ENCODE measurements at regions not wholly inside any gene's neighbourhood (a gene's known extent, or its start where the extent isn't known, plus 50 kb on each side); places are given as distances from the start of the nearest gene placed in this dataset.

DNA sequence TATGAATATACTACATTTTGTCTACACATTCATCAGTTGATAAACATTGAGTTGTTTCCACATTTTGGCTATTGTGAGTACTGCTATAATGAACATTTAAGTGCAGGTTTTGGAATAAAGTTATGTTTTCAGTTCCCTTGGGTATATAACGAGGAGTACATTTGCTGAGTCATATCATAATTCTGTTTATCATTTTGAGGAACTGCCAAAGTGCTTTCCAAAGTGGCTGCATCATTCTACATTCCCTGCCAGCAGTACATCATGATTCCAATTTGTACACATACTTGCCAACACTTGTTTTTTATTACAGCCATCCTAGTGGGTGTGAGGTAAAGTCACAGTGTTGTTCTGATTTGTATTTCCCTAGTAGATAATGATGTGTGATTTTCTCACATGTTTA, 1458.6 kb upstream of the TENM4 start:
- DNase-seq: no peak

DNA sequence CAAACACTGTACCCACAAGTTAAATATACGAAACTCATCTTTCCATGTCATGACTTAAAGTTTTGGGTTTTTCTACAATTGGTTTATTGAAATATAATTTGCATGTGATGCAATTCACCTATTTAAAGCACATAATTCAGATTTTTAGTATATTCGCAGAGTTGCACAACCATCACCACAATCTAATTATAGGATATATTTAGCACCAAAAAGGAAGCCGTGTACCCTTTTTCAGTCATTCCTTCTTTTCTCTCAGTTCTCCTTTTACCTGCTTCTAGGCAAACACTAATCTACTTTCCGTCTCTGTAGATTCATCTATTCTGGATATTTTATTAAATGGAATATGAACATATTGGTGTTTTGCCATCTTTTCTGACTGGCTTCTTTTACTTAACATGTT, 1458.1 kb upstream of the TENM4 start:
- no peak for DNase-seq

DNA sequence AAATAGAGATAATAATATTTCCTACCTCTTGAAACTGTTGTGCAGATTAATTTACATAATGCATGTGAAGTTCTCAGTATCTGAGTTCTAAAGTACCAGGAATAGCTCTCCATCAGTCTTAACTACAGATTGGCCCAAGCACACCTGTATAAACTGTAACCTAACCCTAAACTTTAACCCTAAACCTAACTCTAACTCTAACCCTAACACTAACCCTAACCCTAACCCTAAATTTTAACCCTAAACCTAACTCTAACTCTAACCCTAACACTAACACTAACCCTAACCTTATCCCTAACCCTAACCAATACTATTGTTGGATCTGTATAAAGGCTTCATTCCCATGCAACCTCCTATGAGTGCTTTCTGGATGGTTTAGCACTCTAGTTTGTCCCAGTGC, 1445.9 kb upstream of the TENM4 start:
- DNase-seq: no peak

DNA sequence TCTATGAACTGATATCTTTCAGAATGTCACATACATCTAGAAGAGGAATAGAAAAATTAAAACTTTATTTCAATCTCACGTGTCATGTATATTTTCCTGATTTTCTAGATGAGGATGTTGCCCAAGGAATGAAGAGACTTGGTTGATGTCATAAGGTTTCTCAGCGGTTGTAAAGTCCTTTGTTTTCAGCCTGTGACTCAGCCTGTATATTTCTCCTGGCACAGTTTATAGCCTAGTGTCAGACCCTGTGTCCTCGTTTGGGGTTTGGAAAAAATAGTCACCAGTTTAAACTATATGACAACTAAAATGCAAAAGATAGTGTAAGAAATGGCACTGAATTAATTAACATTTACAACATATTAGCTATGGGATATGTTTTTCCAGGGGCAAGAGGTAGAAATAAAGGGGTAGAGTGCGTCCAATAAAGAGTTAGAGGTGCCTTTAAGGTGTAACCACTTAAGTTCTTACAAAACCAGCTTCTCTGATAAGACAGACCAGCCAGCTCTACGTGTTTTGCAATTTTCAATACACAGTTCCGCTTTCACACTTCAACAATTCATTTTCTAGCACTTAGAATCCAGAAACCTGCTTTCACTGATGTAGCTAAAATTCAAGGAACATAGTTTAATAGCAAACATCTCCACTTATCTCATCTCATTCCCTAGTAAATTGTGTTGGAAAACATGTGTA, 1432.6 kb upstream of the TENM4 start:
- DNase-seq: no peak

DNA sequence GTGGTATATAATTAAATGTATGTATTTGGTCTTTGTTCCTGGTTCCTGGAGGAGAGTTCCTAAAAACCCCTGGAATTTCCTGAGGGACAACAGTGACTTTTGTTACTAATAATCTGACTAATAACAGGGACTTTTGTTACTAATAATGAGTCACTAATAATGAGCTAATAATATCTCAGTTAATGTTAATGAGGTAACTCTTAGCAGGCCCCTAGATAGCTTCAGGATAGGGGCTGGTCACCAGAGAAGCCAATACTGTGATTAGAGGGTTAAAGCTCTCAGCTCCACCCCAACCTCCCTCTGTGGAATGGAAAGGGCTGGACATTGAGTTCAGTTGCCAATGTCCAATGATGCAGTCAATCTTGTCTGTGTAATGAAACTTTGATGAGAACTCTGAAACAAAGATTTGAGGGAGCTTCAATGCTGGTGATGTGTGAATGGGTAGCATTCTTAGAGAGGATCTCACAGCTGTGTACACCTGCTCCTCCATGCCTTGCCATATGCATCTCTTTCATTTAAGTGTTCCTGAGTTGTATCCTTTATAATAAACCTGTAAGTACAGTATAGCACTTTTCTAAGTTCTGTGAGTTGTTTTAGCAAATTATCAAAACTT, 1431.4 kb upstream of the TENM4 start:
- DNase-seq: no peak

DNA sequence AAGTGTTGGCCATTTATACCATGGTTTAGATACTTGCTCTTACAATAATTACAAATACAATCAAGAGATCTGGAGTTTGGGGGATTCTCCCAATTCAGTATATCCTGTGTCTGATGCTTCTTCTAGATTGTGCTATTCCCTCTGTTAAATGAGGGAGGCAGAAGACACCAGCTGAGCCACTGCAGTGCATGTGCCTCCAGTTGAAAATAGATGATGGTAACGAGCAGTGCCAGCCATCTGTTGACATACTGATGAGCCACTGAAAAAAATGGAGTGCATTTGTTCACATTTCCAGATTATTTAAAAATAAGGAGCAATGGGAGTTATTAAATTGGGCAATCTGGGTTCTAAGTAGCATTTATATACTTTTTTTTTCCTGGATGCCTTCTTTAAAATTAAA, 1428.0 kb upstream of the TENM4 start:
- no peak for DNase-seq

DNA sequence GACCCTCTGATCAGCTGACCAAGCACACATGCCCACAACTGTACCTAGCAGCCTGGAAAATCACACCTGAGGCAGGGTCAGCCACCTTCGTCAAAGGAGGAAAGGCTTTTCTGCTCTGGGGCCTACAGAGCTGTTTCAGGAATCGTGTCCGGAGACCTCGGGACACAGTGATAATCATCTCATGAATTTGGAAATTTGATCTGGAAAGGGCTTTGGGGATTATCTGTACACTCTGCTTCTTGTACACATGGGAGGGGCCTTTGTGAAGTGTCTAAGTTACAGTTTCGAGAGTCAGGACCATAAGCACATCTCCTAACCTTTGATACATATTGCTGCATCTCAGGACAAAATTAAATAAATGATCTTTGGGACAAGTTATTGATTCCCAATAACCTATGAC, 1421.2 kb upstream of the TENM4 start:
- no peak for DNase-seq

DNA sequence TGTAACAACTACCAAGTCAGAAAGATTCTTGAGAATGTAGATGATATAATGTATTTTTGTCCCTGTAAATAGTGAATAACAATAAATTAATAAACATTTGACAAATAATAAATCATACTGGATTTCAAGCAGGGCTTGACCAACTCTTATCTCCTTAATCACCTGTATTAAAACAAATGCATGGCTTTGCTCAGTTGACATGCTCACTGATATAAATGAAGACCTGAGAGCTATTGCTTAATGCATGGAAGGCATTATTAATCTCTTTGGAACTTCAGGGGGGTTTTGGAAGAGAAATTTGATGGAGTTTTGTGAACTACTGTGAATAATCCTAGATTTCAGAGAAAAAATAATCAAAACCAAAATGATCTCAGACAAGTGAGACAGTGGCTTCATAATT, 1420.4 kb upstream of the TENM4 start:
- DNase-seq: no peak

DNA sequence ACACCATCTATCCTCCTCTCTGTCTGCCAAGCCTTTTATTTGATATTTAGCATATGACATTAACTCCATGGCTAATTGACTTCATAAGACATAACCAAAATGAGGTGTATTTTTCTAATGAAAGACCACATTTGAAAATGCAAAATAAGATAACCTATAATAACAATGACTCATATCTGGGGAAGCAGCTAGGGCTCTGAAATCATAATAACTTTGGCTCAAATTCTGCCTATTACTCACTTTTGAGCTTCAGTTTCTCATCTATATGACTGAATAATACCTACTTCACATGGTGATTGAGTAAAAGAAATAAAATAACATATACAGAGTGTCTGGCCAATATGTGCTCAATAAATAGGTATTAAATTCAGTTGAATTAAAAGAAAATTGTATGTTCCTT, 1419.8 kb upstream of the TENM4 start:
- DNase-seq: no peak

DNA sequence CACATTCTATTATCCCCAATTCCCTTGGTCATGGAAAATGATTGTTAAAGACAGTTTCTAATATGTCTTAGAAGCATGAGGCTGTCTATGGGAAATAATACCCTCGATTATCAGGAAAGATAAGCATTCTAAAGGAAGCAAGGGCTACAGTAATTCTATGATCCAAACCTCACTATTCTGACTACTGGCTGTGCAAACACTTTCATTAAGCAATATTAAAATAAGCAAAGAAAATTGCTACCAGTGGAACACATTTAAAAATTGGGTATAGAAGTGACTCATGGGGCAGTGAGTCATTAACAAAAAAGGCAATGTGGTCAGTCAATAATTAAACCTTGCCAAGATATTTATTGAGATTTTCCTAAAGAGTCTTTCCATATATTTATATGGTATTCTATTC, 1415.2 kb upstream of the TENM4 start:
- DNase-seq: no peak

DNA sequence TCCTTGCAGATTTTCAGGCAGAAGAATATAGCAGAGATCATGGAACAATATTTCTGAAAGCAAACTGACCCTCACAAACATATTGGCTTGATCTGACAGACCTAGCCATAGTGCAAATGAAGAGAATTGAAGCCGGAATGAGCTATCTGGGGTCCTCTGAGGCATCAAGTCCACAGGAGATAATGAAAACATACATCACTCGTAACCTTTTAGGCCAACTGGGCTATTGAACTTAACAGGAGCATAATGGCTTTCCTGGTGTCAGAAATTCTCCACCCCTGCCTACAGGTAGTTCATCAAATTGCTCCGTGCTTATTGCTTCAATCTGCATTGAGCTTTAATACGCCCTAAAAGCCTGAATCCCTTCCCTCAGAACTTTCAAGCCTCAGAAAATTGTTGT, 1414.6 kb upstream of the TENM4 start:
- no peak for DNase-seq

DNA sequence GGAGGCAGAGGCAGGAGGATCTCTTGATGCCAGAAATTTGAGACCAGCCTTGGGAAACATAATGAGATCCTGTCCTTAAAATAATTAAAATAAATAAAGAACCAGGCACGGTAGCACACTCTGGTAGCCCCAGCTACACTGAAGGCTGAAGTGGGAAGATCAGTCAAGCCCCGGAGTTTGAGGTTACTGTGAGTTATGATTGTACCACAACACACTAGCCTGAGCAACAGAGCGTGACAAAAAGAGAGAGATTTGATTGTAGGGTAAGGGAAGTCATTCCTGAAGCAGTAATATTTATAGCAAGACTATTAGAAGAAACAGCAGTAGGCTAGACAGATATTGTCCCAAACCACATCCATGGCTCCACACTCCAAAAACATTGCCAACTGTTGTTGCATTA, 1408.4 kb upstream of the TENM4 start:
- no peak for DNase-seq

DNA sequence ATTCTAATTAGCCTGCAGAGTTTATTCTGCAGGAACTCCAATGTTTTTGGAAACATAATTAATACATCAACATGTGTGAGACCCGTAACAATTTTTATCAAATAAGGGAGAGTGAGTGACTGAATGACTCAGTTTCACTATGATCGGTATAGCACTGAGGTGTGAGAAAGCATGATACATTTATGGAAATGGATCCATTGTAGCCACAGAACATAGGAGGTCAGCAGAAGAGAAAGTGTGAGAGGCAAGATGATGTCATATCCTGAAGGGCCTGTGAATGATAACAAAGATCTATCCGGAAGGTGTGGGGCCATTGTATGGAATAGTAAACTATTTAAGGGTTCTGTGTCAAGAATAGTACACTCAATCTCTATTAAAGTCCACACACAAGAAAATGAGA, 1406.1 kb upstream of the TENM4 start:
- no peak for DNase-seq

DNA sequence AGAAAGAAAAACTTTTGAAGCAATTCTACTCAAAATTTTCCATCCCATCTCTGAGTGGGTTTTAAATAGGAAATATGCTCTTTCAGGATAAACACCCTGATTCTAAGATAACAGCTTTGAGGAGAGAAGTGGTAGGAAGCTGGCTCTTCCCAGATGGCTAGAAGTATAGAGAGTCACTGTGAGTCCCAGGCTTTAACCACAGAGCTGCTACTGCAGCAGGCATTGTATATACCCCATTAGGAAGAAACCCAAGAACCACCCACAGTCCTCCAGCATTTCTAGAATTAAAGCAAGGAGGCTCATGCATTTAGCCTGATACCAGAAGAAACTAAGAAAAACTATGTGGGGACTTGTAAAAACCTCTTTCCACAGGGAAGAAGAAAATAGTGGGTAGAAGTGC, 1405.6 kb upstream of the TENM4 start:
- DNase-seq: no peak

DNA sequence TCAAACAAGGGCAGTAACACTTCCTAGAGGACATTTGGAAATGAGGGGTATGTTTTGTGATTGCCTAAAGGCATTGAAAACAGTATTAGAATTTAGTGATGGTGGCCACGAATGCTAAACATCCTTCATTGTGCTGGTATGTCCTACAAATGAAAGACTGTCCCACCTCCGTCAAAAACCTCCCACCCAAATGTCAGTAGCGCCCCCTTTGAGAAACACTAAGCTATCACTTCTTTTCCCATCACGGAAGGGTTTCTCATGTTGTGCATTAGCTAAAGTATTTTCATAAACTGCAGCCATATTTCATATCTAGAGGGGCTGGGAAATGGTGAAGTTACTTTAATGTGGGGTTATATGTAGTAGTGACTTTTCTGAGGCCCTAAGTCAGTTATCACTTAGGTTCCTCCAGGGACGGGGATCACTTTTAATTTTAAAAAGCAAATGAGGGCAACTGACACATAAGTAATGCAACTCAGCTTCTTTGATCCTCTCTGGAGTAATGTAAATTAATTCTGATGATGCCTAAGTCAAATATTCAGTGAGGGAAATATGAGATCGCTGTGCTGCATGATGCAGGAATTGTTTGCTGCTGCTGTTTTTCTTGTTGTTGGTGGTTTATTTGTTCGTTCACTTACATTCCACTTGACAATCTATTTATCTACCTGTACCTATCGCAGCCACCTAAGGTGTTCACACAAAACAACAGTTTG, 1403.4 kb upstream of the TENM4 start:
- no peak for DNase-seq

DNA sequence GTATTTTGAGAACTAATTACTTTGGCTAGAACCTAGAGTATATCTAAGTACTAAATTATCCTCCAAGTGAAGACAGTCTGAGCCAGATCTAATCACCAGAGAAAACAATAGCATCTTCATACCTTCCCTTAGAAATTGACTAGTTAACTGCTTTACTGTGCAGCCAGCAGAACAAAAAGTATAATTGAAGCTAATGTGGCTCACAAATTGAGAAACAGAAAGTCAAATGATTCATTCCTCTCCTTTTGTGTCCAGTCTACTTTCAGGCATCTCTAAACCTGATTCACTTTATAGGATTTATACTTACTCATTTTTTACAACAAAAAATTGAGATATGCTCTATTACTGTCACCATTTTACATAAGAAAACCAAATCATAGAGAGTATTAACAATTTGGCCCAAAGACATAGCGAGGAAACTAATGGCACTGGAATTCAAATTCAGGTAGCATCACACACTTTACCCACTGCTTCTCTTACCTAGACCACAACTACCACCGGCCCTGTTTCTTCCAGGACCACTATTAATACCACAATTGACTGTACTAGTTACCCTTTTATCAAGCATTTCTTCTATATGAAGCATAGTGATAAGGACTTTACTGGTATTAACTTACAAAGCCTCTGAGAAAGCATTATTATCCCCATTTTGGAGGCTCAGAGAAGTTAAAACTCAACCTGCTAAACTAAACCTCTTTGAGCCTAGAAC, 1402.6 kb upstream of the TENM4 start:
- DNase-seq: no peak

DNA sequence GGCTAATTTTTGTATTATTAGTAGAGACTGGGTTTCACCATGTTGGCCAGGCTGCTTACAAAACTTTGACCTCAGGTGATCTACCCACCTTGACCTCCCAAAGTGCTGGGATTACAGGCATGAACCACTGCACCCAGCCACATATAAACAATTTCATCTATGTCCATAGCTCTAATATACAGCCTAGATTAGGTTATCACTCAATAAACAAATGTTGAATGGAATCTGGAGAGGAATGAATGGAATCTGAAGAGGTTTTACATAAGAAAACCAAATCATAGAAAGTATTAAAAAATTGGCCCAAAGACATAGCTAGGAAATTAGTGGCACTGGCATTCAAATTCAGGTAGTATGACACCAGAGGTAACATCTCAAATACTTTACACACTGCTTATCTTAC, 1401.4 kb upstream of the TENM4 start:
- no peak for DNase-seq

DNA sequence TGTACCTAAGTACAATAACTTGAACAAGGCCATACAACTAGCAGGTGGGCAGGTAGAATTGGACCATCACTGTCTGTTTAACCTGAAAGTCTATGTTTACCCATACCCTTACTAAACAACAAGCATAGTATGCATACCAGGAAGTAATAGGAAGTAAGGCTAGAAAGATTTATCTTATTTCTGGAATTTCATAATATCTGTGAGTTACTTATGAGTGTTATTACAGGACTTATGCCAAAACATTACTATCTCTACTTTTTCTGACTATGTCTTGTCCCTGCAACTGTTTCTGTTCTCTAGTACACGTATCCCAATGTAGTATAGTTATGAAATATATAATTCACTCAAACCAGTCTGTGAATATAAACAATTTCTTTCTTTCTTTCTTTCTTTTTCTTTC, 1400.8 kb upstream of the TENM4 start:
- no peak for DNase-seq

DNA sequence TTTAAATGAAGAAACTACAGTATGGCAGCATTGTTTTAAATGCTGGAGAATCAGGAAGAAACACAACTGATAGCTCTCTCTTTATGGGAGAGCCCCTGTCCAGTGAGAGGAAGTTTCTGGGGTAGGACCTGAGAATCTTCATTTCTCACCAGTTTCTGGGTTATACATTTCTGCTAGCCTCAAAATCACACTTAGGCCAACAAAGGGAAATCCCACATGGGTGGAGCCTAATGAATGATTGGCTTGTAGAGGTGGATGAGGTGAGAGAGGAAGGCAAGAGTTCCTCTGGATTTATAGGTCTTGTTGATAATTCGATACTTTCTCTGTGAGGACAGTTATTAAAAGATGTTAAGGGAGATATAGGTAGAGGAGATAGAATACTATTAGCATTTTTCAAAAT, 1397.3 kb upstream of the TENM4 start:
- no peak for DNase-seq

DNA sequence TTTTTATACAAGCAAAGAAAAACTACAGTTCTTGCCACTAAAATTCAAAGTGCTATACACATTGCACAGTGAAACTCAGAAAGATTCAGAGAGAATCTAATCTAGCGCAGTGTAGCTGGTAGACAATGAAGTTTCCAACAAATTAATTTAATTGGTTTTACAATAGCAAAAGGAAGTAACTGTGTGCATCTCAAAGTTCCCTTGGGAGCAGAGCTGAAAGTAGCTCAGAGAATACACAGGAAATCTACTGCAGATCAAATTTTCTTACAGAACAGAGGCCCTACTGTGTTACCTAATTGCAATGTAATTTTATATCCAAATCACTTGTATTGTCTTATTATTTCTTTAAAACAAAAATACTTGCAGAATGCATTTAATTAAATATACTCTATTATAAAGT, 1396.2 kb upstream of the TENM4 start:
- DNase-seq: no peak

DNA sequence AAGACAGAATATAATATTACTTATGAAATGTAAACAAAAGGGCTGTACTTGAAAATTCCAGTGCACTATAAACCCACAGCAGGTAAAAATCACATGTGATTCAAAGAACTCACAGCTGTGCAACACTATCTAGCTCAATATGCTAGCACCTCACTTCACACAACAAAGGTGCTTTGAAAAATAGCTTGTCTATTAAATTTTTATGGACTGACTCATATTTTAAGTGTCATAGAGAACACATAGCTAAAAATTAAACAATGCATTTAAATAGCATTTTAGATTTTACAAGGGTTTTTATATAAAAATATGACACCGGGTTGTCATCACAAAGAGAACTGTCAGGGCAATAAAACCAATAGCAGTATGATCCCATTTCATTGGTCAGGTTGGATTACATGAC, 1390.5 kb upstream of the TENM4 start:
- DNase-seq: no peak

DNA sequence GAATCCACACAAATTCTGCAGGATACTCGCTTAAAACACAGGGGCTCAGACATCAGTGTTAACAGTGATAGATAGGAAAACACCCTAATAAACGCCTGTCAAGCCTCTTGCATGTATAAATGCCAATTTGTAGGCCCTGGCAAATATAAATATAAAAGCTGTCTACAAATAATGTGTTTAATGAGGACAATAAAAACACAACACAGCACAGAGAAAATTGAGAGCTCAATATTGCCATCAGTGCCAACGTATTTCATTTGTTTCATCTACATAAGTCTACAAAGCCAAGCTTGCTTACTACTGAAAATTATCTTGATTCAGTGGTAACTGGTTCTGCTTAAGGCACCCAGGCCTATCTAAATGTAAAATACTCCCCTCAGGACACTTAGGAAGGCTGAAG, 1387.0 kb upstream of the TENM4 start:
- no peak for DNase-seq

DNA sequence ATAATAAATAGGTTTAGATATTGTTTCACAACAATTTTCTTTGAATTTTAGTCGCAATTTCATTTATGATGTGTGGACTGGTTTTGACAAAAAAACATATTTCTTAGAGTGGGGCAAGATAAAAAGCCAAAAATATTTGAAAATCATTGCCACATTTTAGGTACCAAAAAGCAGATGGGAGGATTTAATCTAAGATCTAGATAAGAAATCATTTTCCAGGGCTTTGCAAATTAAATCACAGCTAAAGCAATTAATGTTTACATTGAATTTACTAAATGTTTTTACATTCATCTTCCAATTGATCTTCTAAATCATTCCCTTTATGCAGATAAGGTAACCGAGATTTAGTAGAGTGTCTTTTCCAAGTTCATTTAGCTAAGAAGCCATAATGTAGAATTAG, 1386.0 kb upstream of the TENM4 start:
- no peak for DNase-seq

DNA sequence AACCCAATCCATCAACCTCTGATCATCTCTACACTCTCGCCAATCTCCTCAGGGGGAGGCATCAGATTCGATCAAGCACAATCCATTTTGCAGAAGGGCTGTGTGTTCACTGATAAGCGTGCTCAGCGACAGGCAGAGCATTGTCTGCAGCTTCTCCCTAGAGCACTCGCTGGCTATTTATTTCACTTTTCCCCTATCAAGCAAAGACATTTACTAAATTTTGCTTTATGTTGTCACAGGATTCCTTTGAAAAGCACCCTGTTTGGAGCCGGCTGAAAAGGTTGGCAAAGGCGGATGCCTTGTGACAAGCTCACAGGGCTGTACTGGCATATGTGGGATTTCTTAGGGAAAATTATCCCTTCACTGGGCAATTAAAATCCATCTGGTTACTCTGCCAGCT, 1381.5 kb upstream of the TENM4 start:
- DNase-seq: no peak

All from midbrain (tissue), 1 donor.